ENCODE measurements at regions not wholly inside any gene's neighbourhood (a gene's known extent, or its start where the extent isn't known, plus 50 kb on each side); places are given as distances from the start of the nearest gene placed in this dataset.
"Not testable (repeated sequence)": the region's sequence is repeated elsewhere in the genome, so short reads cannot be mapped to it uniquely, and the experiment has no call there.

GRCh38 chr7:123265853-123266252 lies 66.1 kb upstream of the SLC13A1 start:
- FAIRE-seq, result no peak
- DNase-seq (ENCODE audit: low spot score in 2 of 2), result no peak

DNA sequence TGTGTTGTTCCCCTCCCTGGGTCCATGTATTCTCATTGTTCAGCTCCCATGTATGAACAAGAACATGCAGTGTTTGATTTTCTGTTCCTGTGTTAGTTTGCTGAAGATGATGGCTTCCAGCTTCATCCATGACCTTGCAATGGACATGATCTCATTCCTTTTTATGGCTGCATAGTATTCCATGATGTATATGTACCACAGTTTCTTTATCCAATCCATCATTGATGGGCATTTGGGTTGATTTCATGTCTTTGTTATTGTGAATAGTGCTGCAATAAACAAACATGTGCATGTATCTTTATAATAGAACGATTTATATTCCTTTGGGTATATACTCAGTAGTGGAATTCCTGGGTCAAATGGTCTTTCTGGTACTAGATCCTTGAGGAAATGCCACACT lies 65.1 kb upstream of the SLC13A1 start:
- FAIRE-seq, result not testable (repeated sequence)

GRCh38 chr7:123260428-123260960 lies 60.7 kb upstream of the SLC13A1 start:
- DNase-seq (ENCODE audit: low spot score in 2 of 2) (no peak), FAIRE-seq (no peak)

More for the DNA sequence above, 65.1 kb upstream of the SLC13A1 start:
- DNase-seq (ENCODE audit: low spot score in 2 of 2), result not testable (repeated sequence)

GRCh38 chr7:123259759-123260158 lies 60.0 kb upstream of the SLC13A1 start:
- DNase-seq (ENCODE audit: low spot score in 2 of 2), result no peak
- no peak for FAIRE-seq
